OCI-LY1 (cell line): ENCODE measurements at regions not wholly inside any gene's neighbourhood (a gene's known extent, or its start where the extent isn't known, plus 50 kb on each side); places are given as distances from the start of the nearest gene placed in this dataset.

Experiments used
- H2AFZ ChIP-seq: fragments of 200-600 bp; sonication (generic), shearing (Covaris generic); 2 replicates; pipeline ENCODE4 v1.6.0; 2014; ENCODE audit warnings: antibody characterized with exemption, mild to moderate bottlenecking, low read length
- H3F3A ChIP-seq: fragments of 200-600 bp; sonication (generic), shearing (Covaris generic); 2 replicates; pipeline ENCODE4 v1.6.0; 2014; ENCODE audit warnings: mild to moderate bottlenecking, antibody characterized with exemption, low read length, moderate library complexity; ENCODE audit not compliant: insufficient read depth
- H3K27ac ChIP-seq: fragments of 200-600 bp; sonication (generic); 2 replicates; pipeline ENCODE4 v1.5.1; 2014; ENCODE audit warnings: low read length, mixed run types, mild to moderate bottlenecking, low read depth; ENCODE audit not compliant: poor library complexity, severe bottlenecking
- H3K27me3 ChIP-seq: fragments of 200-600 bp; sonication (generic); 2 replicates; pipeline ENCODE4 v1.6.0; 2014; ENCODE audit warnings: antibody characterized with exemption, mild to moderate bottlenecking, low read length, moderate library complexity; ENCODE audit not compliant: insufficient read depth
- H3K36me3 ChIP-seq: fragments of 200-600 bp; sonication (generic); 2 replicates; pipeline ENCODE4 v1.6.1; 2014; ENCODE audit warnings: mild to moderate bottlenecking, antibody characterized with exemption, low read length, moderate library complexity, mixed read lengths; ENCODE audit not compliant: insufficient read depth
- H3K4me1 ChIP-seq: fragments of 200-600 bp; sonication (generic); 2 replicates; pipeline ENCODE4 v1.5.1; 2014; ENCODE audit warnings: mild to moderate bottlenecking, low read length, moderate library complexity; ENCODE audit not compliant: insufficient read depth, severe bottlenecking
- H3K4me2 ChIP-seq: fragments of 200-600 bp; sonication (generic), shearing (Covaris generic); 2 replicates; pipeline ENCODE4 v1.6.1; 2014; ENCODE audit warnings: low read length
- H3K4me3 ChIP-seq: fragments of 200-600 bp; sonication (generic); 2 replicates; pipeline ENCODE4 v1.5.1; 2014; ENCODE audit warnings: low read length, low read depth, mild to moderate bottlenecking, mixed read lengths; ENCODE audit not compliant: poor library complexity, severe bottlenecking
- H3K79me2 ChIP-seq: fragments of 200-600 bp; shearing (Covaris generic); 2 replicates; pipeline ENCODE4 v1.6.1; 2016; ENCODE audit warnings: mixed run types, low read length, mixed read lengths; ENCODE audit not compliant: insufficient read depth
- H3K9ac ChIP-seq: fragments of 200-600 bp; sonication (generic), shearing (Covaris generic); 2 replicates; pipeline ENCODE4 v1.6.1; 2014; ENCODE audit warnings: mild to moderate bottlenecking, low read length, mixed read lengths
- H3K9me2 ChIP-seq: fragments of 200-600 bp; sonication (generic), shearing (Covaris generic); 2 replicates; pipeline ENCODE4 v1.6.1; 2014; ENCODE audit warnings: low read depth, mild to moderate bottlenecking, low read length, mixed read lengths
- H3K9me3 ChIP-seq: fragments of 200-600 bp; shearing (Covaris generic); 2 replicates; pipeline ENCODE4 v1.6.1; 2014; ENCODE audit warnings: low read length, mixed read lengths
- H4K20me1 ChIP-seq: fragments of 200-600 bp; sonication (generic), shearing (Covaris generic); 2 replicates; pipeline ENCODE4 v1.6.0; 2016; ENCODE audit warnings: mild to moderate bottlenecking, low read length; ENCODE audit not compliant: insufficient read depth
- CTCF ChIP-seq: fragments of 200-600 bp; sonication (generic), shearing (Covaris generic); IDR thresholded peaks from 2 replicates; pipeline ENCODE4 v1.5.1; 2017; ENCODE audit warnings: mild to moderate bottlenecking, antibody characterized with exemption, low read length, moderate library complexity, mixed read lengths
- EZH2 ChIP-seq: fragments of 200-600 bp; sonication (generic), shearing (Covaris generic); IDR thresholded peaks from 2 replicates; pipeline ENCODE4 v1.8.0; 2017; ENCODE audit warnings: borderline replicate concordance, mixed run types, mild to moderate bottlenecking, antibody characterized with exemption, low read length, moderate library complexity, mixed read lengths

GRCh38 chr6:134436950-134437349 is 119.0 kb upstream of the SGK1 start:
- Histone ChIP-seq H3K9me3 (no peaks in the 10 kb centered on the region), H3K4me3 (no peak overlapping the region), H3K27me3 (no peaks in the 10 kb centered on the region), H3K79me2 (no peaks in the 10 kb centered on the region), H3K36me3 (no peaks in the 10 kb centered on the region), H4K20me1 (no peaks in the 10 kb centered on the region), H3K9me2 (no peaks in the 10 kb centered on the region), H2AFZ (no peak overlapping the region), H3K4me2 (no peak overlapping the region), H3F3A (no peaks in the 10 kb centered on the region), H3K27ac (no peak overlapping the region), H3K4me1 (no peaks in the 10 kb centered on the region), H3K9ac (no peak overlapping the region)
- no peak for TF ChIP-seq CTCF
- TF ChIP-seq EZH2: no peak

GRCh38 chr6:134436281-134436815 is 118.4 kb upstream of the SGK1 start:
- Histone ChIP-seq H3K4me3 (no peak overlapping the region), H3K9me3 (no peaks in the 10 kb centered on the region), H3K36me3 (no peaks in the 10 kb centered on the region), H4K20me1 (no peaks in the 10 kb centered on the region), H3K27me3 (no peaks in the 10 kb centered on the region), H3K9ac (no peak overlapping the region), H3F3A (no peaks in the 10 kb centered on the region), H2AFZ (no peak overlapping the region), H3K4me1 (no peaks in the 10 kb centered on the region), H3K9me2 (no peaks in the 10 kb centered on the region), H3K4me2 (no peak overlapping the region), H3K27ac (no peak overlapping the region), H3K79me2 (no peaks in the 10 kb centered on the region)
- TF ChIP-seq EZH2 (no peak), CTCF (no peak)

- no peaks in the 10 kb centered on the region for H3K79me2 ChIP-seq
- H3K27ac ChIP-seq: no peak overlapping the region
- TF ChIP-seq EZH2 (no peak), CTCF (no peak)
- no peak overlapping the region for H3K9ac ChIP-seq
- H3K4me2 ChIP-seq: no peak overlapping the region
- H3K4me3 ChIP-seq: no peak overlapping the region
- no peaks in the 10 kb centered on the region for H3K36me3 ChIP-seq
- H3K9me3 ChIP-seq: no peaks in the 10 kb centered on the region
- no peak overlapping the region for H2AFZ ChIP-seq
- no peaks in the 10 kb centered on the region for H3K9me2 ChIP-seq
- no peaks in the 10 kb centered on the region for H3K4me1 ChIP-seq
- H3K27me3 ChIP-seq: no peaks in the 10 kb centered on the region
- H4K20me1 ChIP-seq: no peaks in the 10 kb centered on the region
- H3F3A ChIP-seq: no peaks in the 10 kb centered on the region
Observed at GRCh38 chr6:134435814-134436280, 117.9 kb upstream of the SGK1 start.
